MM.1S (cell line): ENCODE measurements at regions not wholly inside any gene's neighbourhood (a gene's known extent, or its start where the extent isn't known, plus 50 kb on each side); places are given as distances from the start of the nearest gene placed in this dataset.

Experiments used
- CTCF ChIP-seq: fragments of 300-600 bp; sonication (generic); IDR thresholded peaks from 2 replicates; pipeline ENCODE4 v1.5.1; 2016; ENCODE audit warnings: antibody characterized with exemption, low read length, mixed read lengths
- EZH2 ChIP-seq: fragments of 300-600 bp; sonication (generic); optimal IDR thresholded peaks from 2 replicates; pipeline ENCODE3; 2017; ENCODE audit warnings: low read depth, mild to moderate bottlenecking, antibody characterized with exemption, low read length, mixed read lengths

DNA sequence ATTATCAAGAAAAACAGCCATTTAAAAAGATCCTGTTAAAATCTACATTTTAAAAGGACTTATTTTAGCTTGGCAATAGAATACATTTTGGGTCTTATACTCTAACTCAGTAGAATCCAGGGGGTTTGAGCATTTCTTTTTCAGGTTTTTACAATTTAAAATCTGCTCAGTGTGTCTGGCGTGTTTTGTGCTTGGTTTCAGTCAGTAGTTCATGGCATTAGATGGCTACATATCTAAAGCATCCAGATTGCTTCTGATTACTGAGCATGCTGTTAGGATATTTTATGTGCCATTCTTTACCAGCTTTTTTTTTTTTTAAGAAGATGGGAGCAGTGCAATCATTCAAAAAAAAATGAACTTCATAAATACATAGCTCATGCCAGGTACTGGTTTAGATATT lies 566.1 kb upstream of the LARGE1 start:
- TF ChIP-seq CTCF (no peak), EZH2 (no peak)
